SK-N-SH treated with all-trans-retinoic acid at 6 μM for 48 hours (cell line): ENCODE measurements at regions not wholly inside any gene's neighbourhood (a gene's known extent, or its start where the extent isn't known, plus 50 kb on each side); places are given as distances from the start of the nearest gene placed in this dataset.

Experiments
- ATAC-seq: fragments of 200-7000 bp; cut with Tn5 transposase; 3 replicates; pipeline ENCODE4 v1.9.1; 2020; ENCODE audit warnings: mild to moderate bottlenecking, moderate library complexity
- ARNTL ChIP-seq: fragments of 450-650 bp; formaldehyde crosslinking; IDR thresholded peaks from 2 replicates; pipeline ENCODE4 v1.5.0; 2020; ENCODE audit warnings: low read depth, mild to moderate bottlenecking, moderate library complexity, borderline replicate concordance
- BACH2 ChIP-seq: fragments of 250-450 bp; sonication (Bioruptor Pico); IDR thresholded peaks from 2 replicates; pipeline ENCODE4 v1.9.0; 2021; ENCODE audit warnings: mild to moderate bottlenecking, borderline replicate concordance
- CREB5 ChIP-seq: fragments of 250-450 bp; sonication (Bioruptor Pico); IDR thresholded peaks from 2 replicates; pipeline ENCODE4 v1.5.1; 2020; ENCODE audit warnings: low read depth, mild to moderate bottlenecking, moderate library complexity
- CSDC2 ChIP-seq: fragments of 250-450 bp; sonication (Bioruptor Pico); IDR thresholded peaks from 2 replicates; pipeline ENCODE4 v1.5.0; 2020; ENCODE audit warnings: mild to moderate bottlenecking, moderate library complexity
- CSRNP3 ChIP-seq: fragments of 250-450 bp; sonication (Bioruptor Pico); IDR thresholded peaks from 2 replicates; pipeline ENCODE4 v1.5.1; 2021; ENCODE audit warnings: mild to moderate bottlenecking, moderate library complexity
- ESRRG ChIP-seq: fragments of 250-450 bp; sonication (Bioruptor Pico); IDR thresholded peaks from 2 replicates; pipeline ENCODE4 v1.6.1; 2021; ENCODE audit warnings: mild to moderate bottlenecking
- GLIS3 ChIP-seq: fragments of 250-450 bp; sonication (Bioruptor Pico); IDR thresholded peaks from 2 replicates; pipeline ENCODE4 v1.5.0; 2020; ENCODE audit warnings: mild to moderate bottlenecking, moderate library complexity
- ISL1 ChIP-seq: fragments of 250-450 bp; sonication (Bioruptor Pico); IDR thresholded peaks from 2 replicates; pipeline ENCODE4 v2.1.2; 2022; ENCODE audit warnings: mild to moderate bottlenecking, moderate library complexity
- OSR1 ChIP-seq: fragments of 250-450 bp; sonication (Bioruptor Pico); IDR thresholded peaks from 2 replicates; pipeline ENCODE4 v1.8.0; 2022; ENCODE audit warnings: moderate library complexity, mild to moderate bottlenecking, inconsistent platforms
- POU6F1 ChIP-seq: fragments of 250-450 bp; sonication (Bioruptor Pico); IDR thresholded peaks from 2 replicates; pipeline ENCODE4 v1.8.0; 2021; ENCODE audit warnings: low read depth, mild to moderate bottlenecking, moderate library complexity, borderline replicate concordance
- PPARA ChIP-seq: fragments of 250-450 bp; sonication (Bioruptor Pico); IDR thresholded peaks from 2 replicates; pipeline ENCODE4 v1.5.0; 2020; ENCODE audit warnings: mild to moderate bottlenecking, borderline replicate concordance
- RARB ChIP-seq: fragments of 250-450 bp; sonication (Bioruptor Pico); IDR thresholded peaks from 2 replicates; pipeline ENCODE4 v1.8.0; 2021; ENCODE audit warnings: mild to moderate bottlenecking, moderate library complexity
- SNAI2 ChIP-seq: fragments of 250-450 bp; sonication (Bioruptor Pico); IDR thresholded peaks from 2 replicates; pipeline ENCODE4 v1.5.0; 2020; ENCODE audit warnings: mild to moderate bottlenecking, moderate library complexity
- TCF4 ChIP-seq: fragments of 250-450 bp; sonication (Bioruptor Pico); IDR thresholded peaks from 2 replicates; pipeline ENCODE4 v1.8.0; 2021; ENCODE audit warnings: mild to moderate bottlenecking, moderate library complexity, borderline replicate concordance
- TOX ChIP-seq: fragments of 250-450 bp; sonication (Bioruptor Pico); IDR thresholded peaks from 2 replicates; pipeline ENCODE4 v1.8.0; 2021; ENCODE audit warnings: mild to moderate bottlenecking, moderate library complexity, borderline replicate concordance
- TSHZ2 ChIP-seq: fragments of 250-450 bp; sonication (Bioruptor Pico); IDR thresholded peaks from 2 replicates; pipeline ENCODE4 v1.5.0; 2020; ENCODE audit warnings: mild to moderate bottlenecking, moderate library complexity
- ZFP3 ChIP-seq: fragments of 250-450 bp; sonication (Bioruptor Pico); IDR thresholded peaks from 2 replicates; pipeline ENCODE4 v1.5.0; 2020; ENCODE audit warnings: mild to moderate bottlenecking, moderate library complexity
- ZNF565 ChIP-seq: fragments of 450-650 bp; formaldehyde crosslinking; conservative IDR thresholded peaks from 2 replicates; pipeline ENCODE4 v1.5.0; 2020; ENCODE audit warnings: low read depth, mild to moderate bottlenecking, moderate library complexity
- ZNF70 ChIP-seq: fragments of 450-650 bp; formaldehyde crosslinking; IDR thresholded peaks from 2 replicates; pipeline ENCODE4 v1.5.0; 2020; ENCODE audit warnings: mild to moderate bottlenecking, moderate library complexity
- ZNF8 ChIP-seq: fragments of 450-650 bp; formaldehyde crosslinking; IDR thresholded peaks from 2 replicates; pipeline ENCODE4 v1.5.0; 2020; ENCODE audit warnings: mild to moderate bottlenecking, moderate library complexity

- no peak for TF ChIP-seq ESRRG (CRISPR knock-in tag)
- TF ChIP-seq ARNTL (CRISPR knock-in tag), result no peak
- no peak for TF ChIP-seq ISL1 (CRISPR knock-in tag)
- no peak for TF ChIP-seq GLIS3 (CRISPR knock-in tag)
- no peak for TF ChIP-seq PPARA (CRISPR knock-in tag)
- no peak for TF ChIP-seq ZNF8
- no peak for TF ChIP-seq OSR1 (CRISPR knock-in tag)
- no peak for TF ChIP-seq CREB5 (CRISPR knock-in tag)
- no peak for TF ChIP-seq RARB (CRISPR knock-in tag)
- TF ChIP-seq CSDC2, result no peak
- TF ChIP-seq TSHZ2 (CRISPR knock-in tag), result no peak
- TF ChIP-seq POU6F1 (CRISPR knock-in tag), result no peak
- TF ChIP-seq TCF4 (CRISPR knock-in tag), result no peak
- TF ChIP-seq ZNF70 (CRISPR knock-in tag), result no peak
- TF ChIP-seq ZNF565 (CRISPR knock-in tag), result no peak
- no peak for TF ChIP-seq ZFP3
- TF ChIP-seq TOX (CRISPR knock-in tag), result no peak
- peak; percentile 58 for ATAC-seq
These were observed 78.8 kb upstream of the TPP2 start for GRCh38 chr13:102517959-102518358.

GRCh38 chr13:102510072-102510471, 86.7 kb upstream of the TPP2 start:
- no peak for TF ChIP-seq CSRNP3 (CRISPR knock-in tag)
- TF ChIP-seq TOX (CRISPR knock-in tag), result no peak
- TF ChIP-seq ARNTL (CRISPR knock-in tag), result no peak
- TF ChIP-seq TSHZ2 (CRISPR knock-in tag), result no peak
- no peak for TF ChIP-seq TCF4 (CRISPR knock-in tag)
- ATAC-seq, result no peak

GRCh38 chr13:102508411-102508810, 88.4 kb upstream of the TPP2 start:
- TF ChIP-seq ZFP3 (no peak), OSR1 (CRISPR knock-in tag) (no peak), CSDC2 (no peak), CSRNP3 (CRISPR knock-in tag) (no peak), ESRRG (CRISPR knock-in tag) (no peak), TOX (CRISPR knock-in tag) (no peak), RARB (CRISPR knock-in tag) (no peak), SNAI2 (CRISPR knock-in tag) (no peak), TCF4 (CRISPR knock-in tag) (no peak), ZNF70 (CRISPR knock-in tag) (no peak), BACH2 (CRISPR knock-in tag) (no peak)
- ATAC-seq, result no peak
